GM19468 (cell line): ENCODE measurements at regions not wholly inside any gene's neighbourhood (a gene's known extent, or its start where the extent isn't known, plus 50 kb on each side); places are given as distances from the start of the nearest gene placed in this dataset.

Experiments used
- ATAC-seq: cut with Tn5 transposase; IDR thresholded peaks from one replicate; pipeline ENCODE4 v1.9.1; 2021; ENCODE audit warnings: mild to moderate bottlenecking, moderate library complexity, moderate number of reproducible peaks; ENCODE audit not compliant: unreplicated experiment; ENCODE audit errors: extremely low read depth

DNA sequence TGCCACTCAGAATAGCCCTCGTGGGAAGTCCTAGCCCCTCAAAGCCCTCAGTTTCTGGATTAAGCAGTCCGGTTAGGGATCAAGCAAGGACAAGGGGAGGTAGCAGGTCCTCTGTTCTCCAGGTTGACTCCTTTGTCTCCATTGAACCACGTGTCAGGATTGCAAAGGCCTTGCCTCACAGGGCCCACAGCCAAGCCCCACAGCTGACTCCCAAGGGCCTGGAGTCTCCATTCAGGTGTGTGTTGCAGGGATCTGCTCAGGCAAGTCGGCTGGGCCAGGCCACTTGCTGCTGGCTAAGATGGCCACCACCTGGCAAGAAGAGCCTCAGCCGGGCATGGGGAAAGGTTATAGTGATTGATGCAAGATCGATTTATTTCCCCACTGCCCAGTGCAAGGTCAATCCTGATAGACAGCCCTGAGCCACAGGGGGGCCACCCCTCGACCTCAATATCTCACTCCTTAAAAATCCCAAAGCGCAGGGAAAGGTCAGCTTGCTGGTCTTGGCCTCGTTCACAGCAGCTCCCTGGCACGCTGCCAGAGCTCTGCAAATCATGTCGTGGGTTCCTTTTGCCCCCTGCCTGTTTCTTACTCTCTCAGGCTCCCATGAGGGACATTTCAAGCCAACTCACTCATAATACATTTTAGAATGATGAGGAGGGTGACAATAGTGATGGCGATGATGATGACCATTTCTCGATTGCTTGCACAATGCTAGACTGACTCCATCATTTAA lies 75.9 kb downstream of the EDN3 start:
- no peak for ATAC-seq

DNA sequence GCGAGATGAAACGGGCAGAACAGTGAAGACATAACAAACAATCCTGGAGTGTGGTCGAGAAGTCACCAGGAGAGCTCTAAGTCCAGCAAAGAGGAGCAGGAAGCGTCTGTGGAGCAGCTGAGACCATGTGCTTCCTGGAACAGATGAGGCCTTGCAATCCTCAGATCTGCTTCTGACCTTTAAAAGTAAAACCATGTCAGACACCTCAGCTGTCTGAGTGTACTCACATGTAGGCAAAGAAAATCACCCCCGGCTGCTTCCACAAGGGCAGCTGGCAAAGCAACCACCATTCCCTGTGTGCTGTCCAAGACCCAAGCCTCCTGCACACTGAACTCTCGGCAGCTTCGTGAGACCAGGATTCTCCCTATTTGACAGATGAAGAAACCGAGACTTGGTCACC lies 76.6 kb downstream of the EDN3 start:
- ATAC-seq: no peak

DNA sequence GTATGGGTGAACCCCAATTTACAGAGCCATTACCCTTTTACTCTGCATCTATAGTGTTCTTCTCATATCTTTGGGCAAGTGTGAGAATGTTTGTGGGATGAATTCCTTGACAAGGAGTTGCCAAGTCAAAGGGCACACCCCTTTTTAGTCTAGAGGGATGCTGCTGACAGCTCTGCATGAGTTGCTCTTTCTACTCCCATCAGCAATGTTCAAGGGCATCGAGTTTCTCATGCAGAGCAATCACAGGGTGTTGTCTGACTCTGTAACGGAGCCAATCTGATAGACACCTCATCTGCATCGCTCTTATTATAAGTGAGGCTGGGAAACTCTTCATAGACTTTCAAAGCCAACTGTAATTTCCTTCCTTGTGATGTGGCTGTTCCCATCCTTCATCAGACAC lies 77.4 kb downstream of the EDN3 start:
- ATAC-seq: no peak

DNA sequence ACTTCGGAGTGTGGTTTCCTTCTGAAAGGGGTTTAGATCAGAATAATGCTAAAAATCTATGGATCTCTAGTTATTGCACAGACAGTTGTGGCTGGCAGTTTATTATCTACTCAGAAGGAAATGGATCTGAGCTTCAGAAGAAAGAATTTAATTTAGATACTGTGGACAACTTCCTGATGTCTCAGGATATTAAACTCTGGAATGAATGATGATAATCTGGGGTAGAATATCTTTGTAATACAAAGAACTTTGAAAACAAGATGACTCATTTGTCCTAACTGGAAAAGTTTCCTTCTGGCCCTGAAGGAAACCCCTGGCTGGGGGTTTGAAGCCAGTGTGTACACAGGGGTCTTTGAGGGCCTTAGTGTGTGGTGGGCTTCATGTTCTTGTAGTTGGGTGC lies 78.0 kb downstream of the EDN3 start:
- ATAC-seq: no peak

DNA sequence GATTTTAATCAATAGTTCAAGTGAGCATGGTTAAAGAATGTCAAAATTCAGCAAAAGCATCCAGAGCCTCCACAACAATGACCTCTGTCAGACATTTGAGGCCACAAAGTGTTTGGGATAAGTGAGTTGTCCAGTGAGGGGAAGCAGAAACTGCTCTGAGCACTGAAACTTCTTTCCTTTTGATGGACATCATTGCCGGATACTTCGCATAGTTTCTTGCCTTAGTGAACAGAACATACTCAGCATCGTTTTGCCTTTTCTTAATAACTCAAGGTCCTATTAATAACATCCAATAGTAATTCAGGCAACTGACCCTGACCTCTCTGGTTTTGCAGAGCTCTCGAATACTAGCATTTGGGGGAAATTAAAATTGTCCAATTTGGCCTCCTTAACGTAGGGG lies 78.6 kb downstream of the EDN3 start:
- ATAC-seq: no peak

DNA sequence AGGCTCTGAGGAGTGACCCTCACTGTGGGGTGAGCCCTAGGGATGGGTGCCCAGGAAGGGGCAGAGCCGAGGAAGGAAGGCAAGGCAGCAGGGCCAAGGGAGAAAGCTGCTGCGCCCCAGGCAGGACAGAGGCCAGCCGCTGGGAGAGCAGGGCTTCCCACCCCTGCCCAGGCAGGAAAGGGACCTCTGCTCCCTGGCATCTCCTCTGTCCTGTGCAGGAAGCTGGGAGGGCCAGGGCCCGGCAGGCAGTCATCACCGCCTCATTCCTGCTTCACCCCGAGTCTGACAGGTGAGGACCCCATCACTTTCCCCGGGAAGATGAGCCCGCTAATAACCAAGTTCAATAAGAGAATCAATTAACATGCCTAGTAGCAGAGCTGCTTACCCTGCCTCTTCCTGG lies 81.3 kb downstream of the EDN3 start:
- no peak for ATAC-seq

DNA sequence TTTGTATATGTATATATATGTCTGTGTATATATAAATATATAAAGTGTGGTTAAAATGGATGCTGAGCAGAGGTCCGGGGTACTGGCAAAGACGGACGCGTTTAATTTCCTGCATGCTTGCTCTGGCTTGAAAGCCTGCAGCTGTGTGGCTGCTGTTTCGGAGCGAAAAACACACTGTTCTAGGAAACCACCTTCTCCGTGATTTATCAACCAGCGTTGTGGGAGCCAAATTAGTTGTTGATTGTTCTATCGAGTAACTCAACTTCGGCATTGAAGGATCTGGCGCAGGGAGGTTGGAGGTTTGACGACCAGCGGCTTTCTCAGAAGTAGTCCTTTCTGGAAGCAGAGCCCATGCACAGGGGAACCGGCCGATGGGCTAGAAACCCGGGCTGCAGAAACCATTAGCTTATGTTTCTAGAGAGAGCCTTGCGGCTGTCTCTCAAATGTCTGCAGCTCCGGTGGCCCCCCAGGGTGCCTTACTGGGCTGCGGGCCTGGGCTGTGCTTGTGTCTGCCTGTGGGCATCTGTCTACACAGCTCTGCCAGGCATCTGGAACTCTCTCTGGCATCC lies 81.8 kb downstream of the EDN3 start:
- no peak for ATAC-seq

DNA sequence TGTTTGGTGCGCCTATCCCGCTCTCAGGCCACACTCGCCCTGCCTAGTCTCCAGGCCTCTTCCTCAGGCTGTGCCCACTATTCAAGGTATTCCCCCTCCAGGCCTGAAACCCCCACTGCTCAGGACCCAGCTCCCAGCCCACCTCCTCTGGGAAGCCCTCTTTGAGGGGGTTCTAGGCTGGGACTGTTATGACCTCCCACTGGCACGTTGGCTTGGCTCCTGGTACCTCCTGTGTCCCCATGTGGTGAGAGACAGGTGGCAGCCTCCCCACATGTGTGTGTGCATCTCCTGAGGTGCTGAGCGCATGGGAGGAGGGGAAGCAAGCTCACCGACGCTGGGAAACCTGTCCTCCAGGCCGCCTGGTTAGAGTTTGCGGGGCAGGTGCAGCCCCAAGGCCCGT lies 82.5 kb downstream of the EDN3 start:
- no peak for ATAC-seq

DNA sequence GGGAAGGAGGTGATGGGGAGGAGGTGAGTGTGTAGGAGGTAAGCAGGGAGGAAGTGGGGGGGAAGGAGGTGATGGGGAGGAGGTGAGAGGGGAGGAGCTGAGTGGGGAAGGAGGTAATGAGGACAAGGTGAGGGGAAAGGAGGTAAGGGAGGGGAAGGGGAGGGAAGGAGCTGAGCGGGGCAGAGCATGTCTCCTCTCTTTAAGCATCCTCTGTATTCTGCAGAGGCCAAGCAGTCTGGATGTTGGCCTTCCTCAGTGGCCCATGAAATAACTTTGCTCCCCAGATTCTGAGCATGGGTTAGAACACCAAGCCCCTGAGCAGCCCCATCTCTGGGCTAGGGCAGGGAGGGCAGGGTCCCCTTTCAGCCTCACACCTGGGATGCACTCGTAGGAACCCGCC lies 84.6 kb downstream of the EDN3 start:
- no peak for ATAC-seq

DNA sequence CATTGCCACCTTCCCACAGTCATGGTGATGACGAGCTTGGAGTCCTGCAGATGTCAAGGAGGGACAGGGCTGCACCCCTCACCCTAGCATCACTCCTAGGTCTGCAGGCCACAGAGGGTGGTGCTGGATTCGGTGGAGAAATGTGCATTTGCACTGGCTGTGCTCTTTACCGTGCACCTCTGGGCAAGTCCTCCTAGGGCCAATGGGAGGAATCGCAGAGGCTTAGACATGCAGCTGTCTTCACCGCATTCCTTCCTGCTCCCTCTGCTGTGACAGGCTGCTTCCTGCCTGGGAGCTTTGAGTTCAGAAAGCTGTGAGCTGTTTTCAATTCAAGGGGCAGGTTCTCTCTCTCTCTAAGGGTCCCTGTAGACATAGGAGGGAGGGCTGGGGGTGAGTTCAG lies 85.1 kb downstream of the EDN3 start:
- ATAC-seq: no peak

DNA sequence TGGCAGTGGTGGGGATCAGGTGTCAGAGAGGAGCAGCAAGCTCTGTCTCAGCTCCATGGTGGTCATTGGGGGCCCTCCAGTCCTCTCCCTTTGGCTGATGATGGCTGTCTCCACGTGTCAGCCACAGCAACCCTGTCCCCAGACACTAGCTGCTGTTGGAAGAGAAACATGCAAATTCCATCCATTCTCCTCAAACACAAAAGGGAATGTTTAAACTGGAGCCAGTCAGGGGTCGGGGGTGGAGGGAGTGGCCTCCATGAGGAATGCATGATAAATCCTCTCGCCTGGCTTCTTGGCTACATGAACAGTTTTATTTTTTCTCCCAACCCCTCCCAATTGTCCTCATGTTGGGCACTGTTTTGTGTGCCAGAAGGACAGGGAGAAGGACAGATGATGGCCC lies 86.4 kb downstream of the EDN3 start:
- no peak for ATAC-seq

DNA sequence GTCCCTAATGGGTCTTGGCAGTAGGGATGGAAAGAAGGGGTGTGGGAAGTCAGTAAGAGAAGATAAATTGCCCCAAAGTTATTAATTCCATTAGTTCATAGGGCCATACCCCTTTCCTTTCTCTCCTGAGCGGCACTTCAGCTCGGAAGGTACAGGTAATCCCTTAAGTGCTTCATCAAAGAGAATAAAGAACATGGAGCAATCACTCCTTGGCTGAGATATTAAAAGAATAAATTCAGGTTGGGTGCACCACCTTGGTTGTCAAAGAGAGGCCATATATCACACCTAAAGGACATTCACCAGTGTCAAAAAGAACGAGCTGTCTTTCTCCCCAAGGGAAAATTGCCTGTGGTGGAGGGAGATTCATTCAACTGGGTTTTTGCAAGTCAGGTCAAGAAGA lies 87.5 kb downstream of the EDN3 start:
- no peak for ATAC-seq

DNA sequence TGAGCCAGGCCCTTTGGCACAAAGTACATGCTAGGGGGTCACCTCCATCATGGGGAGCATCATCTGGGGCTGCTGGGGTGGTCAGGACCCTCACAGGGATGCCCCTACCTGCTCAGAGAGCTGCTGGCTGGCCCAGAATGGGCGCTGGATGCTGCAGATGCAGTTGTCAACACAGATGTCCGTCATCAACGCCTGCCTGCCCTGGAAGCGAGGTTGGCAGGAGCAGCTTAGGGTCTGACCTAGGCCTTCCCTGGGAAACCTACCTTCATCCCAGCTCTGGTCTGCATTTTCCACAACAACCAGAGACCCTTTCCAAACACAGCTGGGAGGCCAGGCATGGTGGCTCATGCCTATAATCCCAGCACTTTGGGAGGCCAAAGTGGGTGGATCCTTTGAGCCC lies 88.0 kb downstream of the EDN3 start:
- ATAC-seq: no peak

DNA sequence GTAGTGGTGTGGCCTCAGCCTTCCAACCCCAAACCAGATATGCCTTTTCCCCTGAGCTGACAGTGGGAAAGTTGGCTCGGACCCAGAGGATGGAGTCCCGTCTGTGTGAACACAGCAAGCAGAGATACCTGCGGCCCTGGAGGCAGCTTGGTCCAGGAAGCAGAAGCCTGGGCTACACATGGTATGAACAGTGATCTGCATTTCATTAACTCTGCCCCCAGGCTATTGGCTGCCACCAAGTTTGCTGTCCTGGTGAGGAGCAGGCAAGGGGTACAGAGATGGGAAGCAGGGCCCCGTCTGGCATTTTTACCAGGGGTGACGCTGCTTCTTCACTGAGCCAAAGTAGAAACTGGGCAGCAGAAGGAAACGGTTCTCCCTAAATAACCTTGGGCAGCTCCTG lies 90.0 kb downstream of the EDN3 start:
- no peak for ATAC-seq

DNA sequence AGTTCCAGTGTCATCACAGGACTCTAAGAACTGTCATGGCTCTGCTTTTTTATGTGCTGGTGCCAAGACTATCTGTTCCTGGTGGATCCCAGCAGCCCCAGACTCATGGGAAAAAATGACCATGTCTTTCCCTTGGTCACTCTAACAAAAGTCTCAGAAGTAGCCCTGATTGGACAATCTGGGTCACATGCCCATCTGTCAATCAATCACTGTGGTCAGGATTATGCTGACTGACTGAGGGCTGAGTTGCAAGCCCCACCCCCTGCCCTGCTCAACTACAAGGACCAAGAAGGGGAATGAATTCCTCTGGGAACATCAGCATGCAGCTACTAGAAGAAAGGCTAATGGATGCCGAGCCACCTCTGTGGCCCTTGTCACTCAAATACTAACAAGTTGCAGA lies 91.6 kb downstream of the EDN3 start:
- ATAC-seq: no peak

DNA sequence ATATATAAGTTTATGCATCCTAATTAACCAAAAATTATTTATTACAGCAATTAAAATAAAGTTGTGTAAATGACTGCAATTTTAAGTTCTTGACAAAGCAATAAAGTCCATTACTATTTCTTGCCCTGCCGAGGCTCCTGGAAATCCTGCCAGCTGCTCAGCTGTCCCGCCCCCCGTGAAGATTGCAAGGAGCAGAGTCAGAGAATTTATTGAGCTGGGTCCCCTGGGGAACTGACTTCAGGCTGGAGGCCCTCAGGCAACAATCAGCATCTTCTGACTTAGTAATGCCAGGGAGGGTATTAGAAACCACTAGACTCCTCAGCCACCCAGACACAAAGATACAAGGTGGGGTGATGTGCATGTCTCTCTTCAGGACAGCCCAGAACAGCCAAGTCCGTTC lies 92.3 kb downstream of the EDN3 start:
- ATAC-seq: no peak

DNA sequence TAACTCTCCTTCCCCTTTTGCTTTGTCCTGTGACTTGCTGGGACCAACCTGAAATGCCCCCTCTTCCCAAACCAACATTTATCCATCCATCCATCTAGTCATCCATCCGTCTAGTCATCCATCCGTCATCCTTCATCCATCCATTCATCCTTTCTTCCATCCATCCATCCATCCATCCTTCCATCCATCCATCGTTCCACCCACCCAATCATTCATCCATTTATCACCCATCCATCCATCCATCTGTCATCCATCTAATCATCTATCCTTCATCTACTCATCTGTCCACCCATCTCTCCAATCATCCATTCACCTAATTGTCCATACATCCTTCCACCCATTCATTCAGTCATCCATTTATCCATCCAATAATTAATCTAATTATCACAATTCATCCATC lies 92.7 kb downstream of the EDN3 start:
- no peak for ATAC-seq

DNA sequence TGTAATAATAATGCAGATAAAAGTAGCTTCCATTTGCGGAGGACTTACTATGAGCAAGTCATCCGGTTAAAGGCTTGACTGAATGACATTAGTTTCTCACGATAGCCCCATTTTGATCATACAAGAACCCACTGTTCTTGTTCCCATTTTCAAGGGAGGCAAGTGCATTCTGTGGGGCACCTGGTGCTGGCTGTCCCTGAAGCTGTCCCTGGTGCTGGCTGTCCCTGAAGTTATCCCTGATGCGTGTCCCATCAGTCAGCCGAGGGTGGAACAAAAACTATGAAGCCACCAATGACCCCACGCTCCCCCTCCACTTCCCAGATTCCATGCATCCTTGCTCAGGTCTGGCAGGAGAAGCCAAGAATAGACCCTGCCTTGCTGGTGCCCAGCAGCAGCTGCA lies 95.3 kb downstream of the EDN3 start:
- no peak for ATAC-seq

DNA sequence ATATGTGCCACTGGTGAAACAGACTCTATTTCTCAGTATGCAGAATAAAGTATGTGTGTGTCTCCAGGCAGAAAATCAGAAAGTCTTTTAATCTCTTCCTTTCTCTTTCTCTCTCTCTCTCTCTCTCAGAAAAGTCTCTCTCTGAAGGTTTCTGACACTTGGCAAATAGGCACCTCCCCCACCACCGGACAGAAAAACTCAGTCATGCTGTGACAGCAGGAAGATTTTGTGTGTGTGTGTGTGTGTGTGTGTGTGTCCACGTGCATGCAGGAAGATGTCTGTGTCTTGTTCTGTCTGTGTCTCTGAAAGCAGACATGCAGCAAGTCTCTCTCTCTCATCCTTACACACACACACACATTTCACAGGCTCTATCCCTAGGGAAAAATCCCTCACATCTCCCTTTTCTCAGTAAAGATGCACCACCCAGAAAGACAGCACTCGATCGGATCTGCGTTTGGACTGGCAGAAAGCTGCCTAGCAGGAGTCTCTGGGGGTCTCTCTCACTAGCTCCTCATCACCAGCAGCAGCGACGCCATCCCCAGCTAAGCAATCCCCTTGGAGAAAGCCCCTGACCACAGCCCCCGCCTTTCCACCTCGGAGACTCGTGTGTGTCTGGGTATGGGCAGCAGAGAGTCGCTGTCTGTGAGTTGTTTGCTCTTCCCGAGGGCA lies 98.3 kb downstream of the EDN3 start:
- no peak for ATAC-seq

DNA sequence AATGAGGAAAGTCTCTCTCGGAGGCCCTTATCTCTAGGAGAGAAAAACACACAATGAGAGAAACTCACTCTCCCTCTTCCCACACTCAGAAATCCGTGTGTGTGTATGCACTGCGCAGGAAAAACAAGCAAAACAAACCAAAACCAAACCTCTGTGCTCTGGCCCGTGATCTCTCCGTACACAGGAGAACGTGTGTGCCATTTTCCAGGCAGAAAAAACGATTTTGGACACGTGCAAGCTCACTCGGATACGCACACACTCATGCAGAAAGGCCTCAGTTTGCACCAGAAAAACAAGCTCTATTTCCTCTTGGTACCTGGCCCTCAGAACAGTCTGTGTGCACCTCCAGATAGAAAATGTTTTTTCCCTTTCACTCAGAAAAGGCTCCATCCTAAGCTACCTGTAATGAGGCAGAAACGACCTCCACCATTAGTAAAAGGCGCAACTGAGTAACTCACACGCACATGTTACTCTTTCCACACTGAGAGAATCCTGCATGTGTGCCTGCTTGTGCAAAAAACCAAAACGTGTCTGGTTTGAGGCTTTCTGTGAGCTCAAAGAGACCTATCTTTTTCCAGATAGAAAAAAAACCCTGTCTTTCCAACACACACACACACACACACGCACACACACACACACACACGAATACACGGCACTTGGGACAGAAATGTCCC lies 99.2 kb downstream of the EDN3 start:
- no peak for ATAC-seq

DNA sequence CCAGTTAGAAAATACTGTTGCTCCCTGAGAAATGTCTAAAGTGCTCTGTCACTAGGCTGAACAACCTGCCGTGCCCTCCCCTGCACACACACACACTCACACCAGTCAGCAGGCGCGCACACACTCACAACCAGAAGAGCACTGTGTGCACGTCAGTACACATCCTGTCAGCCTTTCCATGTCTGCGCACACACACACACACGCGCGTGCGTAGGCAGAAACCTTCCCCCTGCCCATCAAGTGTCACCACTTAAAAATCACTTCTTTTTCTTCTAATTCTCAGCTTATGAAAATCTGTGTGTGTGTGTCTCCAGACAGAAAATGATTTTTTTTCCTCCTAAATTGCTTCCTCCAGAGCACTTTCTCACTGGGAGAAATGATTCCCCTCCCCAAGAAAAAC lies 100.3 kb downstream of the EDN3 start:
- ATAC-seq: no peak
